GM21528 (cell line): ENCODE measurements at regions not wholly inside any gene's neighbourhood (a gene's known extent, or its start where the extent isn't known, plus 50 kb on each side); places are given as distances from the start of the nearest gene placed in this dataset.

ENCODE experiments used
- ATAC-seq: cut with Tn5 transposase; IDR thresholded peaks from one replicate; pipeline ENCODE4 v1.9.1; 2021; ENCODE audit warnings: mild to moderate bottlenecking, moderate library complexity; ENCODE audit not compliant: unreplicated experiment, low FRiP score

DNA sequence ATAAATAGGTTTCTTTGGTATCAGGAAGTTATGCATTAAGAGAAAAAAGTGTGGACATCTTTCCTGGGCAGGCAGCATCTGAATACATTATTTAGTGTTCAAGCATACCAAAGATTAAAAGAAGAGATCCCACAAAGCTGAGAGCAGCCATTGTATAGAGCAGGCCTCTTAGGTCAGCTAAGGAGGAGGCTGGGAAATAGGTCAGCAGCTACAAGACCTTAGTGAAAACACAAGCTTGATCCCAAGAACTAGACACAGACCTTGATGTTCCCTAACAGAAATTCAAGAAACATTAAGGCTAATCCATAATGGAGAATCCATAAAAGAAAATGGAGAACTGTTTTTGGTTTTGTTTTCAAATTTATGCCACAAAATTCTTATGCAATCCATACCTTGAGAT, 135.3 kb upstream of the DPT start:
- no peak for ATAC-seq

- ATAC-seq = no peak
Measured at GRCh38 chr1:168865850-168866620, 137.0 kb upstream of the DPT start.

GRCh38 chr1:168867941-168868634, 139.1 kb upstream of the DPT start:
- ATAC-seq = no peak

DNA sequence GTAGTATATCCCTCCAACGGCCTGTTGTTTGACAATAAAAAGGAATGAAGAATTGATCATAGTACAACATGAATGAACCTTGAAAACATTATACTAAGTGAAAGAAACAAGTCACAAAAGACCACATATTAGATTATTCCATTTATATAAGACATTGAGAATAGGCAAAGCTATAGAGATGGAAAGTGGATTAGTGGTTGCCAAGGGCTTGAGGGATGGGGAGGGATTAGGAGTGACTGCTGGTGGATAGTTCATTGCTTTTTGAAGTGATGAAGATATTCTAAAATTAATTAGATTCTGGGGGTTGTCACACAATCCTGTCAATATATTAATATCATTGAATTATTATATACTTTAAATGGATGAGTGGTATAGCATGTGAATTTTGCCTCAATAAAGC, 142.5 kb upstream of the DPT start:
- ATAC-seq = no peak

- no peak for ATAC-seq
Measured at GRCh38 chr1:168875831-168876230, 146.8 kb upstream of the DPT start.

DNA sequence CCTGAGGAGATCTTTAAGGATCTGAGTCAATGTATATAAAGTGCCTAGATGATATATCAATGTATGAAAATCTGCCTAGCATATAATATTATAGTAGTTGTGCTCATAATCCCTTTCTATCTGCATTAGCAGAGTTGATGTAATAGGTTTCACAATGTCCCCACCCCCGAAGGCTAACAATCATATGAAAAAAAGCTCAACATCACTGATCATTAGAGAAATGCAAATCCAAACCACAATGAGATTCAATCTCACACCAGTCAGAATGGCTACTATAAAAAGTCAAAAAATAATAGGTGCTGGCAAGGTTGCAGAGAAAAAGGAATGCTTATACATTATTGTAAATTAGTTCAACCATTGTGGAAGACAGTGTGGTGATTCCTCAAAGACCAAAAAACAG, 147.8 kb upstream of the DPT start:
- ATAC-seq = no peak

DNA sequence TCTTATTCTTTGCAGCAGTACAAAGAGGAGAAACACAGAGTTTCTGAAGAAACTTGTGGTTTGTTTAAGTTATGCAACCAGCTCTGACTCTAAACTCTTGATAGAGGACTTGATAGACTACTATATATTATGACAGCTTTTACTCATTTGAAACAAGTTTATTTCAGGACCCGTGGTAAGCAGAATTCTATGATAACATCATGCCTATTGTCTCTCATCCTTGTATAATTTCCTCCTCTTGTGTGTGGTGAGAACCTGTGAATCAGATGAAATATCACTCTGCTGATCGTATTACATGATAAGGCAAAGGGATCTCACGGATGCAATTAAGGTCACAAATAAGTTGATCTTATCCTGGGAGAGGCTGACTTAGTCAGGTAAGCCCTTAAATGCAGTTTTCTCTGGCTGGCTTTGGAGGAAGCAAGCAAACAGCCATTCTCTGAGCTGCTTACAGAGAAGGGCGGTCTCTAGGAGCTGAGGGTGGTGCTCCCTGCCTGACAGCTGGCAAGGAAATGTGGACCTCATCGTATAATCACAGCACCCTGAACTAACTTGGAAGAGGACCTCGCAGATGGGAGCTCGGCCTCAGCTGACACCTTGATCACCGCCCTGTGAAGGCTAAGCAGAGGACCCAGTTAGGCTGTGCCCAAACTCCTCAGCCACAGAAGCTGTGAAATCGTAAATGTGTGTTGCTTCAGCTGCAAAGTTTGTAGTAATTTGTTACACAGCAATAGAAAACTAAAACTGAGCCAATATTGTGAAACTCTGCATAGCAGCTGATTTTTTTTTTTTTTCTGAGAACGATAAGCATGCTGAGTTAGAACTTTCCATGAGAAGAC, 151.1 kb upstream of the DPT start:
- no peak for ATAC-seq

DNA sequence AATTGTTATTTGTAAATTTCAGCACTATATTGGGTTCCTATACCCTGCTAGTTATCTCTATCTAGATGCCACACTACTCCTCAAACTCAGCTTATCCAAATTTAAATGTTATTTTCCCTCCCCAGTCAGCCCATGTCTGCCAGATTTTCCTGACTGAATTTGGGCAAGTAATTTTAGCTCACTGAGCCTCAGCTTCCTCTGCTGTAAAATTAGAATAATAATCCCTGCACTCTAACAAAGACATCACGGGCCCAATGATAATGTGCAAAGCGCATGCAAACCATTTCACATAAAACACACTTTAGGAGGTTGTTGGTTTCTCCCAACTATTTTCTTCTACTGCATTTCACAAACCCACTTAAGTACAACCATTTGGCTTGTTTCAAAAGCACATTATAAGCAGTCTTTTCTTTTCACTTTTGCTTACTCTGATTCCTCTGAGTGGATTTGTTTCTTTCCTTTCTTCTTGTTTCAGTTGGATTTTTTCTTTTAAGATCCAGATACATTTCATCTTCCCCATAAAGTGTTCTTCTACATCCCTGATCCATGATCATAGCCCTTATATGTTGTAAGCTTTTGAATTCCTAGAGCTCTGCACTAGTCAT, 152.8 kb upstream of the DPT start:
- no peak for ATAC-seq

GRCh38 chr1:168887381-168887780, 158.4 kb upstream of the DPT start:
- no peak for ATAC-seq

- ATAC-seq = no peak
Measured at GRCh38 chr1:168888418-168888817, 159.4 kb upstream of the DPT start.

GRCh38 chr1:168892931-168893330, 163.9 kb upstream of the DPT start:
- no peak for ATAC-seq

DNA sequence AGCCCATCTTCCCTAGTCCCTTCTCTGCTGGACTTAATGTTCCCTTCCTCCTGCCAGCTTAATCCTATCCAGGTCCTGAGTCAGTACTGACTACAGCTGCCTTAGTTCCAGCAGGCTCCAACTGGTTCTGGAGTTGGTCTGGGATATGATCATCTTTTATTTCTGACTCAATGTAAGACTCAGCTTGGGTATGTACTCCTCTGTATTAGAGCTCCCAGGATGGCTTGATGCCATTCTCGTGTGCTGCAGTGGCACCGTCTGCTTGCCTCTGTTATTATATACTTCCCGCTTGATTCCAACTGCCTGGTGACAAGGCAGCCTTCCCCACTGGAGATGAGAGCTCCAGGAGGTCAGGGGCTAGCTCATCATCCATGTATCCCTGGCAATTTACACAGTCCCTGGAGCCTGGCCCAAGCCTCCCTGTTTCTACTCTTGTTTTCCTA, 164.4 kb upstream of the DPT start:
- ATAC-seq = no peak

DNA sequence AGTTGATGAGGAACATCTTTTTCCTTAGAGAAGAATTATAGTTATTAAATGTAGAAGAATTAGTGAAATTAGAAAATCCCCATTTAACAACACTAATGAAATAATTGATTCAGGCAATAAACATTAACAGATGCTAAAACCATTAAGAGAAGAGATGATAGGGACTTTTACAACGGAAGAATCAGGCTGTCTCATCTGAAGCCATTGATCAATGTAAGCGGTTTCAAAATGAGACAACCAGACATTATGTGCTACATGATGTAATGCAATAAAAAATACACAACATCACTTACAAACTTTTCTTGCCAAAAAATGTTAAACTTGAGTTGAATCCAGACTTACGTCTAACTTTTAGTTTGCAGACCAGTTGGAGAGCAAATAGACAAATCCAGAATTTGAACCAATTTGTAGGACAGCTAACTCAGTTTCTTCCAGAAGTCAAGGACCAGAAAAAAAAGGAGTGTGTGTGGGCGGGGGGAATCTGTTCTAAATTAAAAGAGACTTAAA, 165.4 kb upstream of the DPT start:
- no peak for ATAC-seq

DNA sequence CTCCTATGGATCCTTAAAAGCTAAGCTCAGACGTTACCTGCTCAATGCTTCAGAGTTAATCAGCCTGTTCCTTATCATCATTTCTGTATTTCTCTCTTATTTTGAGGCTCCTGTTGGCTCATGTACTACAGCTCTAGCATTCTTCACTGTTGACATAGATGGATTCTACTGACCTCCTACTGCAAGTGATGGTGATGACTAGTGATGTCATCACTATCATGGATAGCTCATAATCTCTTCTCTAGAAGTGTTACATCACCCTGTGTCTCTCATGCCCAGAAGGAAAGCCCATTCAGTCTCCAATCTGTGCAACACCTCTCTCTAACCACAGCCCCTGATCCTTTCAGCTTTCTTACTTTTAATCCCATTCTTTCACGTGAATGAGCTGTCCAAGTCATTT, 168.2 kb upstream of the DPT start:
- ATAC-seq = no peak

DNA sequence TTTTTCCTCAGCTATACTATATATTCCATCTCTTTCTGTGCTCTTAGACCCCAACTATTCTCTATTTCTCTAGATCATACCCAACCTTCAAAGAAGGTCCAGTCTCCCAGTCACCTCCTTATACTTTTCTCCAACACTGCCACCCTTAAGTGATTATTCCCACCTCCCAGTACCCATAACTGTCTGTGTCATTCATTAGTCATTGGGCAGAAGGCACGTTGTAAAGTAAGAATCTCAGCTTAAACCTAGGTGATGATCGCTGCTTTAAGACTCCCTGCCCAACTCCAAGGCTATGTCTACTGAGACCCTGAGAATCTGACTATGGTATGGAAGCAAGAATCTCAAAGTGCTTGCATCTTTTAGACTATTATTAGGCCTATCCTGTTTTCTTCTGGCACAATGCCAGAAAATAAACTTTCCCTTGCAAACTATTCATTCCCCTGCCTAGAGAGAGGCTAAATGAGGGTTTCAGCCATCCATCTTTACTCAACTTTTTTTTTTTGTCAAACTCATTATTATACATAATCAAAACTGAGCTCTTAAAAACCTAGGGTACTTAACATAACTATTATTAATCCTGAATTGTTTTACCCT, 174.3 kb upstream of the DPT start:
- ATAC-seq = no peak

DNA sequence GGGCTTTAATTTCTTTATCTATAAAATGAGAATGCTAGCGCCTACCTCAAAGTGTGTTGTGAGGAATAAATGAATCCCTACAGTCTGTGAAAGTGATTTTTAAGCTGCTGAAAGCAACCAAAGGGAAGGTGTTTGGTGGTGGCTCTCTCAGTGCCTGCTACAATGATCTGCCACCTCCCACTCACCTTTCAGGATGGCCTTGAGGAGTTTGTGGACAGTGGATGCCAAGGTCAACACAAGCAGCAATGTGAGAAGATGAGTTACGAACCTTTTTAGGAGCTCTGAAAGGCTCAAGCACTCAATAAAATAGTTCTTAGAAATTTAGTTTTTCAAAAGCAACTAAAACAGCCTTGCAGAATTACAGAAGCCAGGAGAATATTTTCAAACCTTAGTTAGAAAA, 176.6 kb upstream of the DPT start:
- ATAC-seq = no peak

- ATAC-seq = no peak
Measured at GRCh38 chr1:168906367-168906766, 177.4 kb upstream of the DPT start.

GRCh38 chr1:168907053-168907452, 178.0 kb upstream of the DPT start:
- no peak for ATAC-seq

GRCh38 chr1:168907786-168908348, 178.9 kb upstream of the DPT start:
- ATAC-seq = no peak

GRCh38 chr1:168910403-168910802, 181.4 kb upstream of the DPT start:
- no peak for ATAC-seq
